ENCODE measurements at regions not wholly inside any gene's neighbourhood (a gene's known extent, or its start where the extent isn't known, plus 50 kb on each side); places are given as distances from the start of the nearest gene placed in this dataset.
A peak's percentile ranks its signal among the peaks of the same experiment; 100 is the strongest.

GRCh38 chr4:149931431-149931830, 115.8 kb upstream of the IQCM start:
- no peak for FAIRE-seq

GRCh38 chr4:149932188-149932587, 116.5 kb upstream of the IQCM start:
- FAIRE-seq = no peak

GRCh38 chr4:149933120-149933519, 117.5 kb upstream of the IQCM start:
- no peak for FAIRE-seq

- FAIRE-seq = no peak
These were observed 118.2 kb upstream of the IQCM start for GRCh38 chr4:149933883-149934282.

GRCh38 chr4:149949381-149949780, 128.9 kb upstream of the DCLK2 start:
- FAIRE-seq = no peak

GRCh38 chr4:149951152-149951900, 126.9 kb upstream of the DCLK2 start:
- no peak for FAIRE-seq

- no peak for FAIRE-seq
These were observed 126.1 kb upstream of the DCLK2 start for GRCh38 chr4:149952101-149952500.

- no peak for FAIRE-seq
These were observed 125.5 kb upstream of the DCLK2 start for GRCh38 chr4:149952716-149953115.

- no peak for FAIRE-seq
These were observed 122.4 kb upstream of the DCLK2 start for GRCh38 chr4:149955780-149956390.

GRCh38 chr4:149956678-149957077, 121.6 kb upstream of the DCLK2 start:
- no peak for FAIRE-seq

- FAIRE-seq = no peak
These were observed 116.2 kb upstream of the DCLK2 start for GRCh38 chr4:149961876-149962597.

GRCh38 chr4:149964001-149964796, 114.0 kb upstream of the DCLK2 start:
- no peak for FAIRE-seq

GRCh38 chr4:149965206-149965605, 113.0 kb upstream of the DCLK2 start:
- no peak for FAIRE-seq

- no peak for FAIRE-seq
These were observed 105.8 kb upstream of the DCLK2 start for GRCh38 chr4:149972407-149972806.

GRCh38 chr4:149973181-149973580, 105.1 kb upstream of the DCLK2 start:
- no peak for FAIRE-seq

GRCh38 chr4:149975172-149975571, 103.1 kb upstream of the DCLK2 start:
- no peak for FAIRE-seq

GRCh38 chr4:149980121-149980682, 98.0 kb upstream of the DCLK2 start:
- no peak for FAIRE-seq

GRCh38 chr4:149980941-149981340, 97.3 kb upstream of the DCLK2 start:
- peak; percentile 90 for FAIRE-seq

GRCh38 chr4:149983401-149983800, 94.8 kb upstream of the DCLK2 start:
- no peak for FAIRE-seq

- FAIRE-seq = no peak
These were observed 94.3 kb upstream of the DCLK2 start for GRCh38 chr4:149983931-149984330.

GRCh38 chr4:149985981-149986380, 92.3 kb upstream of the DCLK2 start:
- FAIRE-seq = no peak

GRCh38 chr4:149986917-149987316, 91.3 kb upstream of the DCLK2 start:
- FAIRE-seq = no peak

All from G401.6 (cell line).